SK-N-MC (cell line): ENCODE measurements at regions not wholly inside any gene's neighbourhood (a gene's known extent, or its start where the extent isn't known, plus 50 kb on each side); places are given as distances from the start of the nearest gene placed in this dataset.

Experiments
- EZH2 ChIP-seq: fragments of 200-600 bp; sonication (generic); IDR thresholded peaks from one replicate; pipeline ENCODE4 v1.6.1; 2017; ENCODE audit warnings: antibody characterized with exemption
- POLR2AphosphoS5 ChIP-seq: IDR thresholded peaks from 2 replicates; pipeline ENCODE4 v1.6.1; 2012; ENCODE audit warnings: mild to moderate bottlenecking, low read depth, low read length, borderline replicate concordance

DNA sequence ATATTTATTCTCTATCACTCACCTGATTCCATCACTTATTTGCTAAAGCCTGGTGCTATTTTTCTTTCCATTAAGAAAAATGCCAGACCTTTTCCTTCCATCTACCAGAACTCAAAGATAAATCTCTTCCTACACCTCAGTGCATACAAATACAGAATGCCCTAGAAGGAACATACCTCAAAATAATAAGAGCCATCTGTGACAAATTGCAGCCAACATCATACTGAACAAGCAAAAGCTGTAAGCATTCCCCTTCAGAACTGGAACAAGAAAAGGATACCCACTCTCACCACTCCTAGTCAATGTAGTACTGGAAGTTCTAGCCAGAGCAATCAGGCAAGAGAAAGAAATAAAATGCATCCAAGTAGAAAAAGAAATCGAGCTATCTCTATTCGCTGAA, 315.9 kb upstream of the UBE2E3 start:
- TF ChIP-seq EZH2 (no peak), POLR2AphosphoS5 (no peak)
